ENCODE measurements at regions not wholly inside any gene's neighbourhood (a gene's known extent, or its start where the extent isn't known, plus 50 kb on each side); places are given as distances from the start of the nearest gene placed in this dataset.

DNA sequence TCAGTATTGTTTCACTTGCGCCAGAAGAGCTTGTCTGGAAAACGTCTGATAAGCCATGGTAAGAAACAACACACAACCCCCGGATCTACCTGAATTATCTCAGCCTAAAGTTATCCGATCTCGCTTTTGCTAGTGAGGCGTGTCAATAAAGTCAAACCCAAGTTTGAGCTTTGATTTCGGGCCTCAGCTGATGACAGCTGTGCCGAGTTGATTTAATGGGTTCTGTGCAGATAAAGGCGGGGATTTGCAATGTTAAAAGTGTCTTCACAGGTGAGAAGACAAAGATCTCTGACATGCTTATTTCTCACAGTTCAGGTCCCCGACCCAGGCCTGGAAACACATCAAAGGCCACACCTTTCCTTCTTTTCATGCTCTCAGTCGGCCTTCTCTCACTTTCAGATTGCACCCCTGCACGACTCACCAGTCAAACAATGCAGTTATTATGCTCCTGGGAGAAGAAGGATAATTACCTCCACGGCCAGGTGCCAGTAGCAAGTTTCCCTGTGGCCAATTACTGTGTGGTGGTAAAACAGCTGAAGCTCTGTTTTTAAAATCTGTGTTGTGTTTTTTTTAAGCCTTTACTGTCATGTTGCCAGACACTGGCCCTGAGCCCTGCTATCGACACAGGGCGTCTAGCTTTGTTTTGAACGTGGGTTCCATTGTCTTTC, 245.3 kb upstream of the RUNX1 start:
- POLR2A ChIA-PET: no interaction called here
- no peaks in the 10 kb centered on the region for H3K36me3 ChIP-seq (ENCODE audit: control insufficient read depth in 2 of 2, insufficient read depth in 1 of 2, low read length in 2 of 2)
- no peak overlapping the region for H3K27ac ChIP-seq (ENCODE audit: extremely low read depth, low read depth, low read length)
- H3K9me3 ChIP-seq (ENCODE audit: control insufficient read depth, insufficient read depth, low read depth, low read length): no peaks in the 10 kb centered on the region
- no peak overlapping the region for H3K4me3 ChIP-seq (ENCODE audit: low read depth, low read length)
- peaks cover 6% of the 10 kb centered on the region; the same call in 1 of the 2 replicates for H3K4me1 ChIP-seq (ENCODE audit: control insufficient read depth, insufficient read depth, low read length)
- TF ChIP-seq ZIC2 (tag by site-specific recombination; IDR thresholded peaks at IDR 0.05) (peak; percentile 10; the same call in 1 of the 2 replicates), ZNF146 (tag by site-specific recombination; IDR thresholded peaks at IDR 0.05) (no peak)
- CTCF ChIA-PET: interaction anchor here (0.6 to 1.3 kb wide), 3 partner anchors 43 to 247 kb away, joined by 3 to 4 read pairs (median 4); no protein-coding TSS in a partner anchor

GRCh38 chr21:35291973-35292627, 243.0 kb upstream of the RUNX1 start:
- CTCF ChIA-PET: no interaction called here

GRCh38 chr21:35291034-35291433, 241.9 kb upstream of the RUNX1 start:
- no peak for TF ChIP-seq ZNF791 (tag by site-specific recombination; IDR thresholded peaks at IDR 0.05)
- no peak for TF ChIP-seq SALL2 (tag by site-specific recombination; IDR thresholded peaks at IDR 0.05; ENCODE audit: borderline replicate concordance)
- TF ChIP-seq, protein P1, sequence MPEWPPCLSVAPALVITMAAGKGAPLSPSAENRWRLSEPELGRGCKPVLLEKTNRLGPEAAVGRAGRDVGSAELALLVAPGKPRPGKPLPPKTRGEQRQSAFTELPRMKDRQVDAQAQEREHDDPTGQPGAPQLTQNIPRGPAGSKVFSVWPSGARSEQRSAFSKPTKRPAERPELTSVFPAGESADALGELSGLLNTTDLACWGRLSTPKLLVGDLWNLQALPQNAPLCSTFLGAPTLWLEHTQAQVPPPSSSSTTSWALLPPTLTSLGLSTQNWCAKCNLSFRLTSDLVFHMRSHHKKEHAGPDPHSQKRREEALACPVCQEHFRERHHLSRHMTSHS (tag by site-specific recombination; IDR thresholded peaks at IDR 0.05): no peak
- no peak for TF ChIP-seq ZNF624 (tag by site-specific recombination; IDR thresholded peaks at IDR 0.05)
- TF ChIP-seq ZNF629 (tag by site-specific recombination; IDR thresholded peaks at IDR 0.05): no peak
- TF ChIP-seq BCL11A (tag by site-specific recombination; IDR thresholded peaks at IDR 0.05; ENCODE audit: low read depth): no peak
- Histone ChIP-seq H3K27ac (ENCODE audit: extremely low read depth, low read depth, low read length) (no peak overlapping the region), H3K4me1 (ENCODE audit: control insufficient read depth, insufficient read depth, low read length) (peaks cover 6% of the 10 kb centered on the region; the same call in 1 of the 2 replicates), H3K9me3 (ENCODE audit: control insufficient read depth, insufficient read depth, low read depth, low read length) (no peaks in the 10 kb centered on the region), H3K4me3 (ENCODE audit: low read depth, low read length) (no peak overlapping the region), H3K36me3 (ENCODE audit: control insufficient read depth in 2 of 2, insufficient read depth in 1 of 2, low read length in 2 of 2) (no peaks in the 10 kb centered on the region)
- POLR2A ChIA-PET: no interaction called here
- CTCF ChIA-PET: no interaction called here

More at GRCh38 chr21:35291973-35292627, 243.0 kb upstream of the RUNX1 start:
- H3K4me1 ChIP-seq (ENCODE audit: control insufficient read depth, insufficient read depth, low read length): peaks cover 6% of the 10 kb centered on the region; the same call in 1 of the 2 replicates
- TF ChIP-seq, protein P2, sequence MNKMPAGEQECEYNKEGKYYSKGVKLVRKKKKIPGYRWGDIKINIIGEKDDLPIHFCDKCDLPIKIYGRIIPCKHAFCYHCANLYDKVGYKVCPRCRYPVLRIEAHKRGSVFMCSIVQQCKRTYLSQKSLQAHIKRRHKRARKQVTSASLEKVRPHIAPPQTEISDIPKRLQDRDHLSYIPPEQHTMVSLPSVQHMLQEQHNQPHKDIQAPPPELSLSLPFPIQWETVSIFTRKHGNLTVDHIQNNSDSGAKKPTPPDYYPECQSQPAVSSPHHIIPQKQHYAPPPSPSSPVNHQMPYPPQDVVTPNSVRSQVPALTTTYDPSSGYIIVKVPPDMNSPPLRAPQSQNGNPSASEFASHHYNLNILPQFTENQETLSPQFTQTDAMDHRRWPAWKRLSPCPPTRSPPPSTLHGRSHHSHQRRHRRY (tag by site-specific recombination; IDR thresholded peaks at IDR 0.05): no peak
- TF ChIP-seq ZNF157 (tag by site-specific recombination; IDR thresholded peaks at IDR 0.05) (no peak), KLF16 (tag by site-specific recombination; IDR thresholded peaks at IDR 0.05) (no peak), ZNF114 (tag by site-specific recombination; IDR thresholded peaks at IDR 0.05) (no peak), ZBTB20 (tag by site-specific recombination; IDR thresholded peaks at IDR 0.05) (no peak), ZNF677 (tag by site-specific recombination; IDR thresholded peaks at IDR 0.05) (no peak), ZNF133 (tag by site-specific recombination; IDR thresholded peaks at IDR 0.05) (no peak), ZBTB1 (tag by site-specific recombination; IDR thresholded peaks at IDR 0.05) (no peak)
- no peaks in the 10 kb centered on the region for H3K9me3 ChIP-seq (ENCODE audit: control insufficient read depth, insufficient read depth, low read depth, low read length)
- no peak overlapping the region for H3K27ac ChIP-seq (ENCODE audit: extremely low read depth, low read depth, low read length)
- H3K36me3 ChIP-seq (ENCODE audit: control insufficient read depth in 2 of 2, insufficient read depth in 1 of 2, low read length in 2 of 2): no peaks in the 10 kb centered on the region
- POLR2A ChIA-PET: no interaction called here
- H3K4me3 ChIP-seq (ENCODE audit: low read depth, low read length): no peak overlapping the region

- ChIA-PET POLR2A (no interaction called here), CTCF (no interaction called here)
- H3K27ac ChIP-seq (ENCODE audit: extremely low read depth, low read depth, low read length): no peak overlapping the region
- no peak overlapping the region for H3K4me3 ChIP-seq (ENCODE audit: low read depth, low read length)
- H3K36me3 ChIP-seq (ENCODE audit: control insufficient read depth in 2 of 2, insufficient read depth in 1 of 2, low read length in 2 of 2): no peaks in the 10 kb centered on the region
- no peaks in the 10 kb centered on the region for H3K4me1 ChIP-seq (ENCODE audit: control insufficient read depth, insufficient read depth, low read length)
- no peaks in the 10 kb centered on the region for H3K9me3 ChIP-seq (ENCODE audit: control insufficient read depth, insufficient read depth, low read depth, low read length)
- TF ChIP-seq, protein P3, sequence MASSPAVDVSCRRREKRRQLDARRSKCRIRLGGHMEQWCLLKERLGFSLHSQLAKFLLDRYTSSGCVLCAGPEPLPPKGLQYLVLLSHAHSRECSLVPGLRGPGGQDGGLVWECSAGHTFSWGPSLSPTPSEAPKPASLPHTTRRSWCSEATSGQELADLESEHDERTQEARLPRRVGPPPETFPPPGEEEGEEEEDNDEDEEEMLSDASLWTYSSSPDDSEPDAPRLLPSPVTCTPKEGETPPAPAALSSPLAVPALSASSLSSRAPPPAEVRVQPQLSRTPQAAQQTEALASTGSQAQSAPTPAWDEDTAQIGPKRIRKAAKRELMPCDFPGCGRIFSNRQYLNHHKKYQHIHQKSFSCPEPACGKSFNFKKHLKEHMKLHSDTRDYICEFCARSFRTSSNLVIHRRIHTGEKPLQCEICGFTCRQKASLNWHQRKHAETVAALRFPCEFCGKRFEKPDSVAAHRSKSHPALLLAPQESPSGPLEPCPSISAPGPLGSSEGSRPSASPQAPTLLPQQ (tag by site-specific recombination; IDR thresholded peaks at IDR 0.05): no peak
- TF ChIP-seq SP7 (tag by site-specific recombination; IDR thresholded peaks at IDR 0.05): no peak
- TF ChIP-seq, protein P4, sequence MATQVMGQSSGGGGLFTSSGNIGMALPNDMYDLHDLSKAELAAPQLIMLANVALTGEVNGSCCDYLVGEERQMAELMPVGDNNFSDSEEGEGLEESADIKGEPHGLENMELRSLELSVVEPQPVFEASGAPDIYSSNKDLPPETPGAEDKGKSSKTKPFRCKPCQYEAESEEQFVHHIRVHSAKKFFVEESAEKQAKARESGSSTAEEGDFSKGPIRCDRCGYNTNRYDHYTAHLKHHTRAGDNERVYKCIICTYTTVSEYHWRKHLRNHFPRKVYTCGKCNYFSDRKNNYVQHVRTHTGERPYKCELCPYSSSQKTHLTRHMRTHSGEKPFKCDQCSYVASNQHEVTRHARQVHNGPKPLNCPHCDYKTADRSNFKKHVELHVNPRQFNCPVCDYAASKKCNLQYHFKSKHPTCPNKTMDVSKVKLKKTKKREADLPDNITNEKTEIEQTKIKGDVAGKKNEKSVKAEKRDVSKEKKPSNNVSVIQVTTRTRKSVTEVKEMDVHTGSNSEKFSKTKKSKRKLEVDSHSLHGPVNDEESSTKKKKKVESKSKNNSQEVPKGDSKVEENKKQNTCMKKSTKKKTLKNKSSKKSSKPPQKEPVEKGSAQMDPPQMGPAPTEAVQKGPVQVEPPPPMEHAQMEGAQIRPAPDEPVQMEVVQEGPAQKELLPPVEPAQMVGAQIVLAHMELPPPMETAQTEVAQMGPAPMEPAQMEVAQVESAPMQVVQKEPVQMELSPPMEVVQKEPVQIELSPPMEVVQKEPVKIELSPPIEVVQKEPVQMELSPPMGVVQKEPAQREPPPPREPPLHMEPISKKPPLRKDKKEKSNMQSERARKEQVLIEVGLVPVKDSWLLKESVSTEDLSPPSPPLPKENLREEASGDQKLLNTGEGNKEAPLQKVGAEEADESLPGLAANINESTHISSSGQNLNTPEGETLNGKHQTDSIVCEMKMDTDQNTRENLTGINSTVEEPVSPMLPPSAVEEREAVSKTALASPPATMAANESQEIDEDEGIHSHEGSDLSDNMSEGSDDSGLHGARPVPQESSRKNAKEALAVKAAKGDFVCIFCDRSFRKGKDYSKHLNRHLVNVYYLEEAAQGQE (tag by site-specific recombination; IDR thresholded peaks at IDR 0.05): no peak
- peak; percentile 59 for TF ChIP-seq ZNF146 (tag by site-specific recombination; IDR thresholded peaks at IDR 0.05)
Observed at GRCh38 chr21:35288238-35288637, 239.1 kb upstream of the RUNX1 start.

All from HEK293 (cell line).